Memory B cell (primary cell): ENCODE measurements at regions not wholly inside any gene's neighbourhood (a gene's known extent, or its start where the extent isn't known, plus 50 kb on each side); places are given as distances from the start of the nearest gene placed in this dataset.

Source experiments
- ATAC-seq: fragments of 150-1000 bp; cut with Tn5 transposase; 2 replicates; pipeline ENCODE4 v1.10.0; 2021; ENCODE audit warnings: low read depth, mild to moderate bottlenecking, moderate library complexity
- DNase-seq, 2 donors: peaks; one replicate each; pipeline ENCODE4 v3.0.0; 2022; ENCODE audit warnings: low spot score in 2 of 2
- H3K27ac Mint-ChIP-seq: one replicate; pipeline ENCODE4 v1.8.0; 2022; ENCODE audit warnings: mild to moderate bottlenecking, moderate library complexity, mixed read lengths
- H3K27me3 Mint-ChIP-seq: one replicate; pipeline ENCODE4 v1.8.0; 2022; ENCODE audit warnings: mixed read lengths
- H3K36me3 Mint-ChIP-seq: one replicate; pipeline ENCODE4 v1.8.0; 2022; ENCODE audit warnings: mild to moderate bottlenecking, mixed read lengths
- H3K4me1 Mint-ChIP-seq: one replicate; pipeline ENCODE4 v1.8.0; 2022; ENCODE audit warnings: mixed read lengths
- H3K4me3 Mint-ChIP-seq: one replicate; pipeline ENCODE4 v1.8.0; 2022; ENCODE audit warnings: mild to moderate bottlenecking, moderate library complexity, mixed read lengths
- H3K9me3 Mint-ChIP-seq: one replicate; pipeline ENCODE4 v1.8.0; 2022; ENCODE audit warnings: mixed read lengths

- ATAC-seq: no peak
- Mint-ChIP-seq H3K27ac (no peak overlapping the region), H3K9me3 (no peaks in the 10 kb centered on the region)
Measured at GRCh38 chr6:97864366-97864765, 581.4 kb upstream of the MMS22L start.

GRCh38 chr6:97864826-97865225, 581.8 kb upstream of the MMS22L start:
- no peak for ATAC-seq
- Mint-ChIP-seq H3K4me3 (no peak overlapping the region), H3K36me3 (no peaks in the 10 kb centered on the region), H3K4me1 (no peaks in the 10 kb centered on the region), H3K27me3 (no peaks in the 10 kb centered on the region), H3K27ac (no peak overlapping the region), H3K9me3 (no peaks in the 10 kb centered on the region)
- no peak for DNase-seq

More at GRCh38 chr6:97864366-97864765, 581.4 kb upstream of the MMS22L start:
- no peaks in the 10 kb centered on the region for H3K4me1 Mint-ChIP-seq
- no peak overlapping the region for H3K4me3 Mint-ChIP-seq
- H3K27me3 Mint-ChIP-seq: no peaks in the 10 kb centered on the region
- H3K36me3 Mint-ChIP-seq: no peaks in the 10 kb centered on the region
- no peak for DNase-seq

- no peaks in the 10 kb centered on the region for H3K4me1 Mint-ChIP-seq
- no peaks in the 10 kb centered on the region for H3K36me3 Mint-ChIP-seq
- no peak overlapping the region for H3K4me3 Mint-ChIP-seq
- H3K9me3 Mint-ChIP-seq: no peaks in the 10 kb centered on the region
- no peaks in the 10 kb centered on the region for H3K27me3 Mint-ChIP-seq
- no peak overlapping the region for H3K27ac Mint-ChIP-seq
- ATAC-seq (no peak), DNase-seq (no peak)
Measured at GRCh38 chr6:97865612-97866011, 582.6 kb upstream of the MMS22L start.

- Mint-ChIP-seq H3K27me3 (no peaks in the 10 kb centered on the region), H3K27ac (no peak overlapping the region), H3K9me3 (no peaks in the 10 kb centered on the region), H3K4me3 (no peak overlapping the region), H3K4me1 (no peaks in the 10 kb centered on the region), H3K36me3 (no peaks in the 10 kb centered on the region)
- ATAC-seq (no peak), DNase-seq (no peak)
Measured at GRCh38 chr6:97866616-97867015, 583.6 kb upstream of the MMS22L start.

- no peak for ATAC-seq
- Mint-ChIP-seq H3K27ac (no peak overlapping the region), H3K4me3 (no peak overlapping the region), H3K36me3 (no peaks in the 10 kb centered on the region), H3K4me1 (no peaks in the 10 kb centered on the region), H3K27me3 (no peaks in the 10 kb centered on the region), H3K9me3 (no peaks in the 10 kb centered on the region)
- DNase-seq: no peak
Measured at GRCh38 chr6:97867177-97867576, 584.2 kb upstream of the MMS22L start.

- H3K4me1 Mint-ChIP-seq: no peaks in the 10 kb centered on the region
- H3K9me3 Mint-ChIP-seq: no peaks in the 10 kb centered on the region
- no peaks in the 10 kb centered on the region for H3K36me3 Mint-ChIP-seq
- ATAC-seq: no peak
- no peak overlapping the region for H3K27ac Mint-ChIP-seq
- H3K4me3 Mint-ChIP-seq: no peak overlapping the region
- no peaks in the 10 kb centered on the region for H3K27me3 Mint-ChIP-seq
- DNase-seq: no peak
Measured at GRCh38 chr6:97870273-97870672, 587.3 kb upstream of the MMS22L start.

GRCh38 chr6:97876711-97877110, 593.7 kb upstream of the MMS22L start:
- Mint-ChIP-seq H3K27me3 (no peaks in the 10 kb centered on the region), H3K27ac (no peak overlapping the region), H3K4me1 (no peaks in the 10 kb centered on the region), H3K4me3 (no peak overlapping the region), H3K36me3 (no peaks in the 10 kb centered on the region), H3K9me3 (no peaks in the 10 kb centered on the region)
- DNase-seq: no peak
- ATAC-seq: no peak

GRCh38 chr6:97882755-97883154, 599.7 kb upstream of the MMS22L start:
- no peaks in the 10 kb centered on the region for H3K4me1 Mint-ChIP-seq
- H3K4me3 Mint-ChIP-seq: no peak overlapping the region
- H3K27me3 Mint-ChIP-seq: no peaks in the 10 kb centered on the region
- no peak for DNase-seq
- H3K27ac Mint-ChIP-seq: no peak overlapping the region
- no peak for ATAC-seq
- H3K9me3 Mint-ChIP-seq: no peaks in the 10 kb centered on the region
- H3K36me3 Mint-ChIP-seq: no peaks in the 10 kb centered on the region

- H3K27ac Mint-ChIP-seq: no peak overlapping the region
- no peak for ATAC-seq
Measured at GRCh38 chr6:97885325-97885724, 602.3 kb upstream of the MMS22L start.

GRCh38 chr6:97885828-97886227, 602.8 kb upstream of the MMS22L start:
- Mint-ChIP-seq H3K9me3 (no peaks in the 10 kb centered on the region), H3K4me3 (no peak overlapping the region)

More at GRCh38 chr6:97885325-97885724, 602.3 kb upstream of the MMS22L start:
- no peak for DNase-seq
- Mint-ChIP-seq H3K27me3 (no peaks in the 10 kb centered on the region), H3K4me3 (no peak overlapping the region), H3K36me3 (no peaks in the 10 kb centered on the region), H3K9me3 (no peaks in the 10 kb centered on the region), H3K4me1 (no peaks in the 10 kb centered on the region)

GRCh38 chr6:97901531-97901930, 618.5 kb upstream of the MMS22L start:
- Mint-ChIP-seq H3K9me3 (peaks cover 3% of the 10 kb centered on the region), H3K36me3 (no peaks in the 10 kb centered on the region), H3K4me3 (no peak overlapping the region), H3K27me3 (no peaks in the 10 kb centered on the region), H3K27ac (no peak overlapping the region), H3K4me1 (no peaks in the 10 kb centered on the region)
- ATAC-seq: no peak
- no peak for DNase-seq

More at GRCh38 chr6:97885828-97886227, 602.8 kb upstream of the MMS22L start:
- Mint-ChIP-seq H3K4me1 (no peaks in the 10 kb centered on the region), H3K36me3 (no peaks in the 10 kb centered on the region), H3K27me3 (no peaks in the 10 kb centered on the region), H3K27ac (no peak overlapping the region)
- no peak for ATAC-seq
- no peak for DNase-seq

GRCh38 chr6:97909380-97909779, 626.4 kb upstream of the MMS22L start:
- no peaks in the 10 kb centered on the region for H3K4me1 Mint-ChIP-seq
- H3K27me3 Mint-ChIP-seq: no peaks in the 10 kb centered on the region
- H3K36me3 Mint-ChIP-seq: no peaks in the 10 kb centered on the region
- peaks cover 4% of the 10 kb centered on the region for H3K9me3 Mint-ChIP-seq
- H3K4me3 Mint-ChIP-seq: no peak overlapping the region
- ATAC-seq (no peak), DNase-seq (no peak)
- H3K27ac Mint-ChIP-seq: no peak overlapping the region

- Mint-ChIP-seq H3K4me3 (no peak overlapping the region), H3K4me1 (no peaks in the 10 kb centered on the region), H3K27me3 (no peaks in the 10 kb centered on the region), H3K9me3 (peaks cover 1% of the 10 kb centered on the region), H3K27ac (no peak overlapping the region), H3K36me3 (no peaks in the 10 kb centered on the region)
- ATAC-seq (no peak), DNase-seq (no peak)
Measured at GRCh38 chr6:97913721-97914120, 630.7 kb upstream of the MMS22L start.

- no peak overlapping the region for H3K27ac Mint-ChIP-seq
- DNase-seq (no peak), ATAC-seq (no peak)
- H3K27me3 Mint-ChIP-seq: no peaks in the 10 kb centered on the region
- H3K4me1 Mint-ChIP-seq: no peaks in the 10 kb centered on the region
- no peaks in the 10 kb centered on the region for H3K36me3 Mint-ChIP-seq
- H3K9me3 Mint-ChIP-seq: peaks cover 1% of the 10 kb centered on the region
- H3K4me3 Mint-ChIP-seq: no peak overlapping the region
Measured at GRCh38 chr6:97914912-97915311, 631.9 kb upstream of the MMS22L start.

- no peaks in the 10 kb centered on the region for H3K4me1 Mint-ChIP-seq
- H3K27me3 Mint-ChIP-seq: no peaks in the 10 kb centered on the region
- peaks cover 1% of the 10 kb centered on the region for H3K9me3 Mint-ChIP-seq
- DNase-seq: no peak
- no peaks in the 10 kb centered on the region for H3K36me3 Mint-ChIP-seq
- H3K27ac Mint-ChIP-seq: no peak overlapping the region
- ATAC-seq: no peak
- no peak overlapping the region for H3K4me3 Mint-ChIP-seq
Measured at GRCh38 chr6:97915537-97915936, 632.5 kb upstream of the MMS22L start.
